ENCODE measurements at regions not wholly inside any gene's neighbourhood (a gene's known extent, or its start where the extent isn't known, plus 50 kb on each side); places are given as distances from the start of the nearest gene placed in this dataset.

DNA sequence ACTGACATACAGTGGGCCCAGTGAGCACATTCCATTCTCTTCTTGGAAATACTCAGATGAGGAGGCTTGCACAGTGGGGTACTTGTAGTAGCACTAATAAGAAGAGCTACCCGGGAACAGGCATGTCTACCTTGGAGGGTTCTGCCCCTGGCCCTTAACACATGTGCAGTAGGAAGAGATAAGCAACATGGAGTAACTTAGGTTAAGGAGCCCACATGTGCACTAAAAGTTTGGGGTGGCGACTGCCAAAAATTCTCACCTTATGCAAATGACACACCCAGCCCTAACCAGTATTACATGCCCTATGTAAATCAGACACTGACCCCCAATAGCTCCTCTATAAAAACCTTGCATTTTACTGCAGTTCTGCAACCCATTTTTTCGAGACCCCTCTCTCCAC is 1313.3 kb downstream of the KCNT2 start:
- no peak for TF ChIP-seq EZH2 (IDR thresholded peaks at IDR 0.05; ENCODE audit: borderline replicate concordance)
- TF ChIP-seq, protein P1, sequence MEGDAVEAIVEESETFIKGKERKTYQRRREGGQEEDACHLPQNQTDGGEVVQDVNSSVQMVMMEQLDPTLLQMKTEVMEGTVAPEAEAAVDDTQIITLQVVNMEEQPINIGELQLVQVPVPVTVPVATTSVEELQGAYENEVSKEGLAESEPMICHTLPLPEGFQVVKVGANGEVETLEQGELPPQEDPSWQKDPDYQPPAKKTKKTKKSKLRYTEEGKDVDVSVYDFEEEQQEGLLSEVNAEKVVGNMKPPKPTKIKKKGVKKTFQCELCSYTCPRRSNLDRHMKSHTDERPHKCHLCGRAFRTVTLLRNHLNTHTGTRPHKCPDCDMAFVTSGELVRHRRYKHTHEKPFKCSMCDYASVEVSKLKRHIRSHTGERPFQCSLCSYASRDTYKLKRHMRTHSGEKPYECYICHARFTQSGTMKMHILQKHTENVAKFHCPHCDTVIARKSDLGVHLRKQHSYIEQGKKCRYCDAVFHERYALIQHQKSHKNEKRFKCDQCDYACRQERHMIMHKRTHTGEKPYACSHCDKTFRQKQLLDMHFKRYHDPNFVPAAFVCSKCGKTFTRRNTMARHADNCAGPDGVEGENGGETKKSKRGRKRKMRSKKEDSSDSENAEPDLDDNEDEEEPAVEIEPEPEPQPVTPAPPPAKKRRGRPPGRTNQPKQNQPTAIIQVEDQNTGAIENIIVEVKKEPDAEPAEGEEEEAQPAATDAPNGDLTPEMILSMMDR (IDR thresholded peaks at IDR 0.05; ENCODE audit: poor library complexity): no peak
- no peak for TF ChIP-seq EZH2phosphoT487 (IDR thresholded peaks at IDR 0.05; ENCODE audit: low read depth, severe bottlenecking, unreplicated experiment)
